ENCODE measurements at regions not wholly inside any gene's neighbourhood (a gene's known extent, or its start where the extent isn't known, plus 50 kb on each side); places are given as distances from the start of the nearest gene placed in this dataset.
"Not testable (repeated sequence)": the region's sequence is repeated elsewhere in the genome, so short reads cannot be mapped to it uniquely, and the experiment has no call there.

GRCh38 chr22:23393199-23393598 is 186.9 kb downstream of the IGLL1 start:
- TF ChIP-seq POLR2A (IDR thresholded peaks at IDR 0.05; ENCODE audit: low read length); GATA1 (IDR thresholded peaks at IDR 0.05; ENCODE audit: low read depth, low read length): not testable (repeated sequence)
